IMR-90 (cell line): ENCODE measurements at regions not wholly inside any gene's neighbourhood (a gene's known extent, or its start where the extent isn't known, plus 50 kb on each side); places are given as distances from the start of the nearest gene placed in this dataset.
"Not testable (repeated sequence)": the region's sequence is repeated elsewhere in the genome, so short reads cannot be mapped to it uniquely, and the experiment has no call there.

ENCODE experiments used
- BHLHE40 ChIP-seq: fragments of 150-350 bp; IDR thresholded peaks from 2 replicates; pipeline ENCODE4 v1.6.1; 2016; ENCODE audit warnings: mild to moderate bottlenecking, low read depth, low read length
- CEBPB ChIP-seq: IDR thresholded peaks from 2 replicates; pipeline ENCODE4 v1.6.1; 2012; ENCODE audit warnings: low read depth, low read length, improper control_type of control experiment
- MAZ ChIP-seq: IDR thresholded peaks from 2 replicates; pipeline ENCODE4 v1.6.1; 2012; ENCODE audit warnings: low read depth, mild to moderate bottlenecking, low read length, improper control_type of control experiment, moderate library complexity, borderline replicate concordance
- MXI1 ChIP-seq: IDR thresholded peaks from 2 replicates; pipeline ENCODE4 v1.6.1; 2012; ENCODE audit warnings: low read depth, mild to moderate bottlenecking, low read length, moderate library complexity, borderline replicate concordance
- NFE2L2 ChIP-seq: fragments of 150-350 bp; IDR thresholded peaks from 2 replicates; pipeline ENCODE4 v1.6.1; 2016; ENCODE audit warnings: low read depth, mild to moderate bottlenecking, low read length
- POLR2A ChIP-seq: IDR thresholded peaks from 2 replicates; pipeline ENCODE4 v1.6.1; 2012; ENCODE audit warnings: mild to moderate bottlenecking, low read depth, low read length
- SMC3 ChIP-seq: fragments of 150-350 bp; IDR thresholded peaks from 2 replicates; pipeline ENCODE4 v1.6.1; 2016; ENCODE audit warnings: low read depth, mild to moderate bottlenecking, antibody characterized with exemption, low read length, moderate library complexity
- TF ChIP-seq, protein P1 (sequence below): conservative IDR thresholded peaks from 2 replicates; pipeline ENCODE4 v1.5.1; 2012; ENCODE audit warnings: mild to moderate bottlenecking, low read depth, low read length, improper control_type of control experiment
- TF ChIP-seq, protein P2 (sequence below): fragments of 150-350 bp; IDR thresholded peaks from 2 replicates; pipeline ENCODE4 v1.6.1; 2016; ENCODE audit warnings: low read depth, mild to moderate bottlenecking, low read length, moderate library complexity, borderline replicate concordance
- TF ChIP-seq, protein P3 (sequence below): fragments of 150-350 bp; IDR thresholded peaks from 2 replicates; pipeline ENCODE4 v1.6.1; 2017; ENCODE audit warnings: mild to moderate bottlenecking, antibody characterized with exemption, low read length, low read depth

DNA sequence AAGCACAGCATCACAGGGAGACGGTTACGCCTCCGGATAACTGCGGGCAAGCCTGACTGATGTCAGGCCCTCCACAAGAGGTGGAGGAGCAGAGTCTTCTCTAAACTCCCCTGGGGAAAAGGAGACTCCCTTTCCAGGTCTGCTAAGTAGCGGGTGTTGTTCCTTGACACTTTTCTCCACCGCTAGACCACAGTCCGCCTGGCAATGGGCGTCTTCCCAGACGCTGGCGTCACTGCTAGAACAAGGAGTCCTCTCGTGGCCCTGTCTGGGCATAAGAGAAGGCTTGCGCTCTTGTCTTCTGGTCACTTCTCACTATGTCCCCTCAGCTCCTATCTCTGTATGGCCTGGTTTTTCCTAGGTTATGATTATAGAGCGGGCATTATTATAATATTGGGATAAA, 808.5 kb upstream of the GRIA3 start:
- TF ChIP-seq, protein P1, sequence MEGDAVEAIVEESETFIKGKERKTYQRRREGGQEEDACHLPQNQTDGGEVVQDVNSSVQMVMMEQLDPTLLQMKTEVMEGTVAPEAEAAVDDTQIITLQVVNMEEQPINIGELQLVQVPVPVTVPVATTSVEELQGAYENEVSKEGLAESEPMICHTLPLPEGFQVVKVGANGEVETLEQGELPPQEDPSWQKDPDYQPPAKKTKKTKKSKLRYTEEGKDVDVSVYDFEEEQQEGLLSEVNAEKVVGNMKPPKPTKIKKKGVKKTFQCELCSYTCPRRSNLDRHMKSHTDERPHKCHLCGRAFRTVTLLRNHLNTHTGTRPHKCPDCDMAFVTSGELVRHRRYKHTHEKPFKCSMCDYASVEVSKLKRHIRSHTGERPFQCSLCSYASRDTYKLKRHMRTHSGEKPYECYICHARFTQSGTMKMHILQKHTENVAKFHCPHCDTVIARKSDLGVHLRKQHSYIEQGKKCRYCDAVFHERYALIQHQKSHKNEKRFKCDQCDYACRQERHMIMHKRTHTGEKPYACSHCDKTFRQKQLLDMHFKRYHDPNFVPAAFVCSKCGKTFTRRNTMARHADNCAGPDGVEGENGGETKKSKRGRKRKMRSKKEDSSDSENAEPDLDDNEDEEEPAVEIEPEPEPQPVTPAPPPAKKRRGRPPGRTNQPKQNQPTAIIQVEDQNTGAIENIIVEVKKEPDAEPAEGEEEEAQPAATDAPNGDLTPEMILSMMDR, result not testable (repeated sequence)
- not testable (repeated sequence) for TF ChIP-seq POLR2A, BHLHE40, NFE2L2, MXI1, CEBPB, SMC3, MAZ
- TF ChIP-seq, protein P2, sequence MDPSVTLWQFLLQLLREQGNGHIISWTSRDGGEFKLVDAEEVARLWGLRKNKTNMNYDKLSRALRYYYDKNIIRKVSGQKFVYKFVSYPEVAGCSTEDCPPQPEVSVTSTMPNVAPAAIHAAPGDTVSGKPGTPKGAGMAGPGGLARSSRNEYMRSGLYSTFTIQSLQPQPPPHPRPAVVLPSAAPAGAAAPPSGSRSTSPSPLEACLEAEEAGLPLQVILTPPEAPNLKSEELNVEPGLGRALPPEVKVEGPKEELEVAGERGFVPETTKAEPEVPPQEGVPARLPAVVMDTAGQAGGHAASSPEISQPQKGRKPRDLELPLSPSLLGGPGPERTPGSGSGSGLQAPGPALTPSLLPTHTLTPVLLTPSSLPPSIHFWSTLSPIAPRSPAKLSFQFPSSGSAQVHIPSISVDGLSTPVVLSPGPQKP, result not testable (repeated sequence)
- TF ChIP-seq, protein P3, sequence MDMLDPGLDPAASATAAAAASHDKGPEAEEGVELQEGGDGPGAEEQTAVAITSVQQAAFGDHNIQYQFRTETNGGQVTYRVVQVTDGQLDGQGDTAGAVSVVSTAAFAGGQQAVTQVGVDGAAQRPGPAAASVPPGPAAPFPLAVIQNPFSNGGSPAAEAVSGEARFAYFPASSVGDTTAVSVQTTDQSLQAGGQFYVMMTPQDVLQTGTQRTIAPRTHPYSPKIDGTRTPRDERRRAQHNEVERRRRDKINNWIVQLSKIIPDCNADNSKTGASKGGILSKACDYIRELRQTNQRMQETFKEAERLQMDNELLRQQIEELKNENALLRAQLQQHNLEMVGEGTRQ, result not testable (repeated sequence)
